Kidney (tissue), 13 donors: ENCODE measurements at regions not wholly inside any gene's neighbourhood (a gene's known extent, or its start where the extent isn't known, plus 50 kb on each side); places are given as distances from the start of the nearest gene placed in this dataset.
A peak's percentile ranks its signal among the peaks of the same experiment; 100 is the strongest.

Source experiments
- DNase-seq, 5 donors: peaks; one replicate each; pipeline ENCODE4 v3.0.0-alpha.2; 2013 to 2020
- FAIRE-seq: peaks from 2 replicates; lab custom pipeline; 2012; peaks lifted over from hg19 to GRCh38; lab: Jason Lieb, UNC
- H3K27ac ChIP-seq, 2 donors: one replicate each; pipeline ENCODE4 v1.7.0; 2013; ENCODE audit warnings: low read depth in 2 of 2, low read length in 2 of 2, inconsistent platforms in 1 of 2
- H3K27me3 ChIP-seq: one replicate; pipeline ENCODE4 v1.7.1; 2013; ENCODE audit warnings: low read length, inconsistent platforms; ENCODE audit not compliant: control insufficient read depth, insufficient read depth
- H3K36me3 ChIP-seq, 3 donors: one replicate each; pipeline versions ENCODE4 v1.7.0 to v1.7.1; 2013; ENCODE audit warnings: low read length in 3 of 3, control low read depth in 1 of 3, inconsistent platforms in 1 of 3; ENCODE audit not compliant: insufficient read depth in 3 of 3, control insufficient read depth in 2 of 3
- H3K4me1 ChIP-seq, 3 donors: one replicate each; pipeline versions ENCODE4 v1.7.0 to v1.7.1; 2013; ENCODE audit warnings: low read length in 3 of 3, inconsistent platforms in 1 of 3, low read depth in 1 of 3; ENCODE audit not compliant: control insufficient read depth in 2 of 3, insufficient read depth in 2 of 3
- H3K4me3 ChIP-seq, 3 donors: one replicate each; pipeline versions ENCODE4 v1.7.0 to v1.8.1; 2013; ENCODE audit warnings: low read length in 3 of 3, control low read depth in 1 of 3, inconsistent platforms in 1 of 3
- H3K9ac ChIP-seq, 3 donors: one replicate each; pipeline versions ENCODE4 v1.7.0 to v1.7.1; 2013; ENCODE audit warnings: low read length in 3 of 3, control low read depth in 1 of 3, inconsistent platforms in 1 of 3
- H3K9me3 ChIP-seq, 3 donors: one replicate each; pipeline versions ENCODE4 v1.7.0 to v1.7.1; 2013; ENCODE audit warnings: low read length in 3 of 3, control low read depth in 1 of 3, inconsistent platforms in 1 of 3; ENCODE audit not compliant: control insufficient read depth in 2 of 3, insufficient read depth in 1 of 3
- intact Hi-C: fragments of 100-400 bp; cut with DNase I; formaldehyde crosslinking; loops from one replicate; pipeline ENCODE4 v1.11.1; 2022
- TF ChIP-seq, protein P1 (sequence below): IDR thresholded peaks from 3 replicates; pipeline ENCODE4 v1.5.1; 2012; ENCODE audit warnings: mild to moderate bottlenecking, moderate library complexity, borderline replicate concordance; ENCODE audit not compliant: insufficient read depth; ENCODE audit errors: extremely low read depth
- donor health status: control.
- donor health status: control.
- donor health status: control.
- donor health status: control.
- donor health status: control.
- donor health status: DM: yes; HTN: yes; CAD: no.
- donor health status: Normal renal cell carcinoma (clear cell type).

DNA sequence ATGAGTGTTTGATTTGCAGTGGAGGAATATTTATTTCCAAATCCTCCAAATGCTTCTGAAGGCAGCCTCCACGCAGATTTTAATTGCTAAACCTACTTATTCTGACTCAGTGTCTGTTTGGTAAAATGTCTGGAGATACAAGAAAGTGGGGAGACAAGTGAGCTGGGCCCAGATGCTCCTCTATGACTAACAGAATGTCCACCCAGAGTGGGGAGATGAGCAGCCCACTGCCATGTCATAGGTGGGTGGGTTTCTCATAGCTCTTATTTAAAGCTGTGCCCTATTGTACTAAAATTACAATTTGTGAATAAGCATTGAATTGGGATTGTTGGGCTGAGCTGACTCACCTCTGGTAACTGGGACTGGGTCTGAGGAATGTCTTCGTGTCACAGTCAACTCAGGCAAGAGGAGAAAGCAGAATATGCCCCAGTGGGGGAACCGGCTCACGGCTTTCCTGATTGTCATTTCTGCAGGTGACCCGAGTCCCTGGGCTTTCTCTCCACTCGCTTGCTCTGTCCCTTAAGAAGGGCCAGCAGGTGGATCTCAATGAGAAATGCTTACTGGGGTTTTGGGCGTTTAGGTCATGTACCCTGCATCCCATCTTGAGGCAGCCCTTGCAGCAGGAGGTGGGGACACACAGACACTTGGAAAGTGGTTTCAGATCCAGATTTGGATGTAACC lies 116.3 kb upstream of the SPRED2 start:
- TF ChIP-seq, protein P1, sequence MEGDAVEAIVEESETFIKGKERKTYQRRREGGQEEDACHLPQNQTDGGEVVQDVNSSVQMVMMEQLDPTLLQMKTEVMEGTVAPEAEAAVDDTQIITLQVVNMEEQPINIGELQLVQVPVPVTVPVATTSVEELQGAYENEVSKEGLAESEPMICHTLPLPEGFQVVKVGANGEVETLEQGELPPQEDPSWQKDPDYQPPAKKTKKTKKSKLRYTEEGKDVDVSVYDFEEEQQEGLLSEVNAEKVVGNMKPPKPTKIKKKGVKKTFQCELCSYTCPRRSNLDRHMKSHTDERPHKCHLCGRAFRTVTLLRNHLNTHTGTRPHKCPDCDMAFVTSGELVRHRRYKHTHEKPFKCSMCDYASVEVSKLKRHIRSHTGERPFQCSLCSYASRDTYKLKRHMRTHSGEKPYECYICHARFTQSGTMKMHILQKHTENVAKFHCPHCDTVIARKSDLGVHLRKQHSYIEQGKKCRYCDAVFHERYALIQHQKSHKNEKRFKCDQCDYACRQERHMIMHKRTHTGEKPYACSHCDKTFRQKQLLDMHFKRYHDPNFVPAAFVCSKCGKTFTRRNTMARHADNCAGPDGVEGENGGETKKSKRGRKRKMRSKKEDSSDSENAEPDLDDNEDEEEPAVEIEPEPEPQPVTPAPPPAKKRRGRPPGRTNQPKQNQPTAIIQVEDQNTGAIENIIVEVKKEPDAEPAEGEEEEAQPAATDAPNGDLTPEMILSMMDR: no peak
- intact Hi-C loops: no loop called here
- no peak overlapping the region for H3K9ac ChIP-seq
- H3K4me1 ChIP-seq: peaks cover 0 to 12% (median 6%) of the 10 kb centered on the region in 3 donors
- no peak overlapping the region for H3K27ac ChIP-seq
- H3K27me3 ChIP-seq: no peaks in the 10 kb centered on the region
- FAIRE-seq: no peak
- no peak for DNase-seq
- H3K9me3 ChIP-seq: no peaks in the 10 kb centered on the region
- no peak overlapping the region for H3K4me3 ChIP-seq
- no peaks in the 10 kb centered on the region for H3K36me3 ChIP-seq

DNA sequence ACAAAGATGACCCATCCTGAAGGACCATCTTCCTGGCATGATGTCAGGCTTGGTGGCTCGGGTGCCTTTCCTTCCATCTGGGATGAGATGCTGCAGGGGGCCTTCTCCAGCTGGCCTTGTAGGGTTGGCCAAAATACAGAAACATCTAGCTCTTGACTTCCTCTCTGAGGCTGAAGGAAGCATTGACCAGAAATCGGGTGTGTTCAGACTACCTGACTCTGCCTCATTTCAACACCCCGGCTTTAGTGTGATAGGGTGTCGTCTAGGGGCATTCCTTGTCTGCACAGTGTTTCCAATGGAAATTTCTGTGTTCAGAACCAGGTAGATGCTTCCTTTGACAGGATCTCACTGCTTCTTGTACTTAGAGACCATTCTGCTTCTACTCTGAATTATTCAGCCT lies 115.7 kb upstream of the SPRED2 start:
- Histone ChIP-seq H3K27ac (no peak overlapping the region), H3K4me1 (peaks cover 0 to 12% (median 6%) of the 10 kb centered on the region in 3 donors), H3K36me3 (no peaks in the 10 kb centered on the region), H3K27me3 (no peaks in the 10 kb centered on the region), H3K9ac (no peak overlapping the region), H3K9me3 (no peaks in the 10 kb centered on the region), H3K4me3 (no peak overlapping the region)
- intact Hi-C loops: no loop called here
- TF ChIP-seq, protein P1: no peak
- no peak for FAIRE-seq
- DNase-seq: no peak

DNA sequence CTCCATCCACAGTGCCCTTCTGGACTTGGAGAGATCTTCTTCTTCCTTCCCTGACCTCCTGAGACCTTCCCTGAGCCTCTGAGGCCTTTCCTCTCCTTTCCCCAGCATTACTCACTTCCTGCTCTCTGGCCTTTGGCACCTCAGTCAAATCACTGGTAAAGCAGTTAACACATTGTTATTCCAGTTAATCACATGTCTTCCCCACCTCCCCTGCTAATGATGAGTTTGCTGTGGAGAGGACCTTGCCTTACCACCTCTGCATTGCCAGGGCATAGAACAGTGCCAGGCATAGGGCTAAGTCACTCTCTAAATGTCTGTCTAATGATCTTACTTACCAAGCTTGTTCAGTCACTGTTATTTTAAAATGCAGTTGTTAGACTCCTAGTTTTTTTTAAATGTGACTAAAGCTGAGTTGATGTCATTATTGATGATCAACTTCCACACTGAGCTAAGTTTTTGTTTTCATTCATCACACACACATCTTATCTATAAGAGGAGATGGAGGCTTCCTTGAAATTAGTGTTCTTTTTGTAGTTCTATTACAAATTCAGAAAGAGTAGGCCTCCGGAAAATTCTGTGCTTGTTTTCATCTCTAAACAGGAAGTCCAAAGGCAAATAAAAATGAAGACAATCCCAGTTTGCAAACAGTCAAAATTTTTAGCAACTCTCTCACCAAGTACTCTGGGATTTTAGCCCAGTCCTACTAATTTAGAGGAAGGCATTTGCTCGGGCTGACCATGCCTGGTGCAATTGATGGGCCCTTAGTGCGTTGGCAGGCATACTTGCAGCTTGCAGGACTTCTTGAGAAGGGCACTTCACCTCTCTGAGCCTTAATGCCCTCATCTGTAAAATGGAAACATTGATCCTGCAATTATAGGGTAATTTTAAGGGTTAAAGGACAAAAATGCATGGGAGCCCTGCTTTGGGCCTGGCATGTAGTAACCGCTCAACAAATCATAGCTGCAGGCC lies 113.7 kb upstream of the SPRED2 start:
- peak in 1 of 5 donors; percentile 21 for DNase-seq
- Histone ChIP-seq H3K9me3 (no peaks in the 10 kb centered on the region), H3K4me1 (peaks cover 0 to 12% (median 6%) of the 10 kb centered on the region in 3 donors), H3K9ac (no peak overlapping the region), H3K27me3 (no peaks in the 10 kb centered on the region), H3K27ac (peak overlapping the region in 1 of 2 donors; percentile 51), H3K4me3 (no peak overlapping the region), H3K36me3 (no peaks in the 10 kb centered on the region)
- intact Hi-C loops: no loop called here
- no peak for FAIRE-seq
- TF ChIP-seq, protein P1: no peak
